Heart left ventricle (tissue), 13 donors: ENCODE measurements at regions not wholly inside any gene's neighbourhood (a gene's known extent, or its start where the extent isn't known, plus 50 kb on each side); places are given as distances from the start of the nearest gene placed in this dataset.

Source experiments
- CTCF ChIP-seq, 12 donors: fragments of 200-600 bp; sonication (generic) in 4 of 12; IDR thresholded peaks; one replicate each; pipeline versions ENCODE4 v1.5.0 to v1.8.0; 2018 to 2022; ENCODE audit warnings: antibody characterized with exemption in 12 of 12, mild to moderate bottlenecking in 5 of 12
- POLR2A ChIP-seq, 2 donors: fragments of 450-650 bp; IDR thresholded peaks; one replicate each; pipeline ENCODE4 v1.6.1; 2017; ENCODE audit warnings: antibody characterized with exemption in 2 of 2, mild to moderate bottlenecking in 2 of 2, moderate library complexity in 2 of 2
- donor health status: ischemic (EF 13 %, LVEDD 7.1; RV severe dilation, severe dysfunction).
- donor health status: DM: no; HTN: yes; CAD: no.
- donor health status: DM: no; HTN: no; CAD: no.
- donor health status: ischemic (EF 25% LVEDD 6.9; RV normal size, moderate dysfunction).
- donor health status: ischemic (EF 25% LVEDD 5.7; RV mildly dilated, moderate dysfunction).
- donor health status: ischemic (EF 35%, LVEDD 5.7; RV mildly dilated, moderate dysfunction).
- donor health status: nonischemic (EF 11% LVEDD 7.7; RV severe dilation, severe dysfunction).
- donor health status: DM: yes; HTN: yes; CAD: no.
- donor health status: PGD.
- donor health status: ischemic (EF 29% LVEDD 5.4; RV normal size, mild dysfunction).
- donor health status: nonischemic (EF 23%, LVEDD 6.1; RV moderate dilation, normal function).

- TF ChIP-seq POLR2A (IDR thresholded peaks at IDR 0.05) (no peak), CTCF (IDR thresholded peaks at IDR 0.05) (no peak)
Measured at GRCh38 chr10:105698592-105698991, 1057.5 kb downstream of the SORCS3 start.
